ENCODE measurements at regions not wholly inside any gene's neighbourhood (a gene's known extent, or its start where the extent isn't known, plus 50 kb on each side); places are given as distances from the start of the nearest gene placed in this dataset.
A peak's percentile ranks its signal among the peaks of the same experiment; 100 is the strongest.

- TF ChIP-seq FOXK1 (CRISPR knock-in tag; IDR thresholded peaks at IDR 0.05; ENCODE audit: borderline replicate concordance) (no peak), USF2 (CRISPR knock-in tag; IDR thresholded peaks at IDR 0.05) (no peak), SAP30 (IDR thresholded peaks at IDR 0.05; ENCODE audit: borderline replicate concordance, insufficient read depth, low read depth, low read length, poor library complexity, severe bottlenecking) (no peak), KDM5B (IDR thresholded peaks at IDR 0.05; ENCODE audit: insufficient replicate concordance, low read depth, low read length) (no peak), ZNF212 (CRISPR knock-in tag; IDR thresholded peaks at IDR 0.05) (no peak), CBX8 (IDR thresholded peaks at IDR 0.05; ENCODE audit: borderline replicate concordance, extremely low read depth, low read depth, low read length, poor library complexity, severe bottlenecking) (no peak), ZNF583 (CRISPR knock-in tag; IDR thresholded peaks at IDR 0.05) (0 out of 2 replicates have a peak, but pooled peaks have one; percentile 69), ELF4 (CRISPR knock-in tag; IDR thresholded peaks at IDR 0.05) (no peak), DLX4 (CRISPR knock-in tag; IDR thresholded peaks at IDR 0.05) (no peak), DPF2 (IDR thresholded peaks at IDR 0.05) (no peak), AFF1 (IDR thresholded peaks at IDR 0.05; ENCODE audit: low read depth in 1 of 2, partially characterized antibody in 2 of 2) (no peak), GABPB2 (CRISPR knock-in tag; conservative IDR thresholded peaks at IDR 0.05) (no peak), NR0B1 (IDR thresholded peaks at IDR 0.05; ENCODE audit: partially characterized antibody) (no peak), RBBP5 (IDR thresholded peaks at IDR 0.05; ENCODE audit: borderline replicate concordance, insufficient read depth, low read length, poor library complexity, severe bottlenecking) (no peak), POLR2AphosphoS5 (IDR thresholded peaks at IDR 0.05; ENCODE audit: control insufficient read depth, insufficient read depth, low read depth, low read length) (no peak), PTRF (tag; IDR thresholded peaks at IDR 0.05) (peak; percentile 64; the same call in 1 of the 2 replicates), ZNF699 (CRISPR knock-in tag; IDR thresholded peaks at IDR 0.05; ENCODE audit: insufficient replicate concordance) (no peak), RFX7 (CRISPR knock-in tag; IDR thresholded peaks at IDR 0.05) (no peak)
Measured at GRCh38 chr5:173786286-173787187, 101.6 kb upstream of the CPEB4 start (continued).

All from K562 (cell line).